Aorta (tissue), 5 donors: ENCODE measurements at regions not wholly inside any gene's neighbourhood (a gene's known extent, or its start where the extent isn't known, plus 50 kb on each side); places are given as distances from the start of the nearest gene placed in this dataset.

Experiments used
- ATAC-seq: fragments of 200-7000 bp; cut with Tn5 transposase; one replicate; pipeline ENCODE4 v1.9.1; 2022; ENCODE audit warnings: moderate library complexity; ENCODE audit not compliant: low FRiP score
- DNase-seq, 2 donors: peaks; one replicate each; pipeline ENCODE4 v3.0.0-alpha.2; 2020
- H3K27ac ChIP-seq, 2 donors: one replicate each; pipeline ENCODE4 v1.5.1; 2013; ENCODE audit warnings: low read length in 2 of 2, mild to moderate bottlenecking in 2 of 2, moderate library complexity in 2 of 2, control low read depth in 1 of 2, inconsistent platforms in 1 of 2, low read depth in 1 of 2
- H3K27me3 ChIP-seq, 2 donors: one replicate each; pipeline ENCODE4 v1.6.1; 2013; ENCODE audit warnings: control low read depth in 1 of 2, low read length in 1 of 2, mild to moderate bottlenecking in 1 of 2, moderate library complexity in 1 of 2; ENCODE audit not compliant: insufficient read depth in 2 of 2, control insufficient read depth in 1 of 2
- H3K36me3 ChIP-seq, 2 donors: one replicate each; pipeline ENCODE4 v1.6.1; 2013; ENCODE audit warnings: control low read depth in 1 of 2, low read length in 1 of 2, mild to moderate bottlenecking in 1 of 2; ENCODE audit not compliant: insufficient read depth in 2 of 2, control insufficient read depth in 1 of 2
- H3K4me1 ChIP-seq, 2 donors: one replicate each; pipeline ENCODE4 v1.6.1; 2013; ENCODE audit warnings: low read length in 2 of 2, control low read depth in 1 of 2, mild to moderate bottlenecking in 1 of 2, moderate library complexity in 1 of 2; ENCODE audit not compliant: insufficient read depth in 2 of 2, control insufficient read depth in 1 of 2
- H3K4me3 ChIP-seq, 2 donors: one replicate each; pipeline ENCODE4 v1.5.1; 2013; ENCODE audit warnings: low read length in 2 of 2, control low read depth in 1 of 2, mild to moderate bottlenecking in 1 of 2
- H3K9me3 ChIP-seq: one replicate; pipeline ENCODE4 v1.6.1; 2013; ENCODE audit warnings: mild to moderate bottlenecking, low read length; ENCODE audit not compliant: control insufficient read depth
- WGBS, 2 donors: extraction: QIAGEN DNeasy Blood & Tissue Kit; methylation state at CpG; one replicate each; pipeline ENCODE4 v1.1.7; 2013; 5-methylcytosine and 5-hydroxymethylcytosine counted together
- intact Hi-C, 2 donors: fragments of 100-400 bp; cut with DNase I; formaldehyde crosslinking; loops; one replicate each; pipeline versions ENCODE4 v1.14.2 to v1.15.0; 2022
- donor health status: healthy with polysubstance abuse.
- donor health status: Bipolar disorder and iron deficiency.
- donor health status: DM: no; HTN: no; CAD: no.
- donor health status: DM: no; HTN: no; CAD: no.
- donor health status: DM: yes; HTN: yes; CAD: no.

- no peak for DNase-seq
- Histone ChIP-seq H3K4me1 (peaks cover 0 to 6% of the 10 kb centered on the region in 2 donors), H3K27ac (no peak overlapping the region), H3K9me3 (no peaks in the 10 kb centered on the region), H3K36me3 (no peaks in the 10 kb centered on the region), H3K4me3 (no peak overlapping the region), H3K27me3 (no peaks in the 10 kb centered on the region)
- intact Hi-C loops: loop anchor here in 1 of 2 donors (5.0 to 10.0 kb wide), 2 partner anchors 309 to 654 kb away; no protein-coding TSS in a partner anchor
- WGBS, 2 donors: 97 to 99% methylated on average over 2 of the region's 2 CpGs
- ATAC-seq: no peak
Observed at GRCh38 chr21:35201288-35201687, 152.2 kb upstream of the RUNX1 start.

GRCh38 chr21:35199733-35200015, 150.6 kb upstream of the RUNX1 start:
- no peak for DNase-seq
- no peak for ATAC-seq
- intact Hi-C loops: loop anchor here (5.0 to 10.0 kb wide), 4 partner anchors 142 to 655 kb away; no protein-coding TSS in a partner anchor
- no peaks in the 10 kb centered on the region for H3K9me3 ChIP-seq
- no peak overlapping the region for H3K27ac ChIP-seq
- H3K27me3 ChIP-seq: no peaks in the 10 kb centered on the region
- H3K4me3 ChIP-seq: no peak overlapping the region
- no peaks in the 10 kb centered on the region for H3K36me3 ChIP-seq
- 90 to 97% methylated on average over 1 of the region's 1 CpG for WGBS, 2 donors
- peaks cover 0 to 6% of the 10 kb centered on the region in 2 donors for H3K4me1 ChIP-seq

- intact Hi-C loops: loop anchor here in 1 of 2 donors (5.0 to 10.0 kb wide), 2 partner anchors 142 to 366 kb away; no protein-coding TSS in a partner anchor
- peaks cover 0 to 6% of the 10 kb centered on the region in 2 donors for H3K4me1 ChIP-seq
- WGBS, 2 donors: 96 to 98% methylated on average over 6 of the region's 6 CpGs
- H3K27me3 ChIP-seq: no peaks in the 10 kb centered on the region
- DNase-seq: no peak
- no peak overlapping the region for H3K4me3 ChIP-seq
- H3K36me3 ChIP-seq: no peaks in the 10 kb centered on the region
- H3K27ac ChIP-seq: no peak overlapping the region
- ATAC-seq: no peak
- no peaks in the 10 kb centered on the region for H3K9me3 ChIP-seq
Observed at GRCh38 chr21:35198982-35199732, 150.1 kb upstream of the RUNX1 start.

- Histone ChIP-seq H3K9me3 (no peaks in the 10 kb centered on the region), H3K4me3 (no peak overlapping the region), H3K4me1 (peaks cover 0 to 3% of the 10 kb centered on the region in 2 donors), H3K27me3 (no peaks in the 10 kb centered on the region), H3K36me3 (no peaks in the 10 kb centered on the region), H3K27ac (no peak overlapping the region)
- ATAC-seq (no peak), DNase-seq (no peak)
- intact Hi-C loops: loop anchor here in 1 of 2 donors (5.0 to 10.0 kb wide), 2 partner anchors 141 to 366 kb away; no protein-coding TSS in a partner anchor
- WGBS, 2 donors: 45 to 69% methylated on average over 1 of the region's 1 CpG
Observed at GRCh38 chr21:35198565-35198964, 149.5 kb upstream of the RUNX1 start.

- DNase-seq: no peak
- WGBS, 2 donors: 28 to 31% methylated on average over 3 of the region's 3 CpGs
- Histone ChIP-seq H3K4me3 (no peak overlapping the region), H3K9me3 (no peaks in the 10 kb centered on the region), H3K4me1 (peaks cover 0 to 2% of the 10 kb centered on the region in 2 donors), H3K27me3 (no peaks in the 10 kb centered on the region), H3K36me3 (no peaks in the 10 kb centered on the region), H3K27ac (no peak overlapping the region)
- peak; percentile 36 for ATAC-seq
- intact Hi-C loops: loop anchor here in 1 of 2 donors (5.0 to 10.0 kb wide), 2 partner anchors 141 to 367 kb away; no protein-coding TSS in a partner anchor
Observed at GRCh38 chr21:35197992-35198431, 148.9 kb upstream of the RUNX1 start.

- DNase-seq (no peak), ATAC-seq (no peak)
- H3K4me3 ChIP-seq: no peak overlapping the region
- no peaks in the 10 kb centered on the region for H3K36me3 ChIP-seq
- 96% methylated on average over 4 of the region's 4 CpGs for WGBS, 2 donors
- no peak overlapping the region for H3K27ac ChIP-seq
- intact Hi-C loops: loop anchor here in 1 of 2 donors (5.0 to 10.0 kb wide), 2 partner anchors 140 to 368 kb away; no protein-coding TSS in a partner anchor
- H3K27me3 ChIP-seq: no peaks in the 10 kb centered on the region
- no peaks in the 10 kb centered on the region for H3K9me3 ChIP-seq
- no peaks in the 10 kb centered on the region for H3K4me1 ChIP-seq
Observed at GRCh38 chr21:35197191-35197590, 148.1 kb upstream of the RUNX1 start.

GRCh38 chr21:35196128-35196527, 147.0 kb upstream of the RUNX1 start:
- Histone ChIP-seq H3K4me1 (no peaks in the 10 kb centered on the region), H3K9me3 (no peaks in the 10 kb centered on the region), H3K27me3 (no peaks in the 10 kb centered on the region), H3K4me3 (no peak overlapping the region), H3K27ac (no peak overlapping the region), H3K36me3 (no peaks in the 10 kb centered on the region)
- intact Hi-C loops: loop anchor here in 1 of 2 donors (5.0 to 10.0 kb wide), 2 partner anchors 139 to 369 kb away; no protein-coding TSS in a partner anchor
- DNase-seq (no peak), ATAC-seq (no peak)
- WGBS, 2 donors: 86 to 87% methylated on average over 5 of the region's 5 CpGs

GRCh38 chr21:35195232-35195631, 146.1 kb upstream of the RUNX1 start:
- Histone ChIP-seq H3K36me3 (no peaks in the 10 kb centered on the region), H3K9me3 (no peaks in the 10 kb centered on the region), H3K27me3 (no peaks in the 10 kb centered on the region), H3K4me3 (no peak overlapping the region), H3K27ac (no peak overlapping the region), H3K4me1 (no peaks in the 10 kb centered on the region)
- WGBS, 2 donors: 52 to 56% methylated on average over 1 of the region's 1 CpG
- intact Hi-C loops: loop anchor here in 1 of 2 donors (5.0 to 10.0 kb wide), 2 partner anchors 138 to 370 kb away; no protein-coding TSS in a partner anchor
- DNase-seq: no peak
- no peak for ATAC-seq

GRCh38 chr21:35191754-35192153, 142.7 kb upstream of the RUNX1 start:
- no peaks in the 10 kb centered on the region for H3K36me3 ChIP-seq
- no peaks in the 10 kb centered on the region for H3K9me3 ChIP-seq
- ATAC-seq (no peak), DNase-seq (no peak)
- H3K27me3 ChIP-seq: no peaks in the 10 kb centered on the region
- no peaks in the 10 kb centered on the region for H3K4me1 ChIP-seq
- H3K4me3 ChIP-seq: no peak overlapping the region
- no peak overlapping the region for H3K27ac ChIP-seq
- intact Hi-C loops: loop anchor here in 1 of 2 donors (10.0 kb wide), 1 partner anchor 373 kb away; no protein-coding TSS in a partner anchor
